AG09309 (cell line): ENCODE measurements at regions not wholly inside any gene's neighbourhood (a gene's known extent, or its start where the extent isn't known, plus 50 kb on each side); places are given as distances from the start of the nearest gene placed in this dataset.

ENCODE experiments used
- DNase-seq: peaks from one replicate; pipeline ENCODE4 v3.0.0-alpha.2; 2010; ENCODE audit warnings: low read depth
- H3K4me3 ChIP-seq: 2 replicates; pipeline ENCODE4 v1.5.1; 2011; ENCODE audit warnings: mild to moderate bottlenecking, low read depth, low read length, moderate library complexity; ENCODE audit not compliant: control insufficient read depth
- TF ChIP-seq, protein P1 (sequence below): IDR thresholded peaks from 2 replicates; pipeline ENCODE4 v1.5.1; 2011; ENCODE audit warnings: mild to moderate bottlenecking, low read depth, low read length, inconsistent platforms; ENCODE audit not compliant: insufficient read depth, control insufficient read depth; ENCODE audit errors: missing control alignments

DNA sequence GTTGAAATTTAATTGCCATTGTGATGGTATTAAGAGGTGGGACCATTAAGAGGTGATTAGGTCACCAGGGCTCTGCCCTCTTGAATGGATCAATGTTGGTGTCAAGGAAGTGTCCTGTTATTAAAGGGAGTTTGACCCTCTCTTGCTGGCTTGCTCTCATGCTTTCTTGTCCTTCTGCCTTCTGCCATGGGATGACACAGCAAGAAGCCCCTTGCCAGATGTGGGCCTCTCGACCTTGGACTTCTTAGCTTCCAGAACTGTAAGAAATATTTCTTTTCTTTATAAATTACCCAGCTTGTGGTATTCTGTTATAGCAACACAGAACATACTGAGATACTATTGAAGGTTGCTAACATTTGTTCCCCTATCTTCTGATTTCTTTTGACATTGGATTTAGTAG lies 157.0 kb downstream of the MDFIC start:
- DNase-seq = no peak
- H3K4me3 ChIP-seq = no peak overlapping the region
- TF ChIP-seq, protein P1, sequence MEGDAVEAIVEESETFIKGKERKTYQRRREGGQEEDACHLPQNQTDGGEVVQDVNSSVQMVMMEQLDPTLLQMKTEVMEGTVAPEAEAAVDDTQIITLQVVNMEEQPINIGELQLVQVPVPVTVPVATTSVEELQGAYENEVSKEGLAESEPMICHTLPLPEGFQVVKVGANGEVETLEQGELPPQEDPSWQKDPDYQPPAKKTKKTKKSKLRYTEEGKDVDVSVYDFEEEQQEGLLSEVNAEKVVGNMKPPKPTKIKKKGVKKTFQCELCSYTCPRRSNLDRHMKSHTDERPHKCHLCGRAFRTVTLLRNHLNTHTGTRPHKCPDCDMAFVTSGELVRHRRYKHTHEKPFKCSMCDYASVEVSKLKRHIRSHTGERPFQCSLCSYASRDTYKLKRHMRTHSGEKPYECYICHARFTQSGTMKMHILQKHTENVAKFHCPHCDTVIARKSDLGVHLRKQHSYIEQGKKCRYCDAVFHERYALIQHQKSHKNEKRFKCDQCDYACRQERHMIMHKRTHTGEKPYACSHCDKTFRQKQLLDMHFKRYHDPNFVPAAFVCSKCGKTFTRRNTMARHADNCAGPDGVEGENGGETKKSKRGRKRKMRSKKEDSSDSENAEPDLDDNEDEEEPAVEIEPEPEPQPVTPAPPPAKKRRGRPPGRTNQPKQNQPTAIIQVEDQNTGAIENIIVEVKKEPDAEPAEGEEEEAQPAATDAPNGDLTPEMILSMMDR = no peak

DNA sequence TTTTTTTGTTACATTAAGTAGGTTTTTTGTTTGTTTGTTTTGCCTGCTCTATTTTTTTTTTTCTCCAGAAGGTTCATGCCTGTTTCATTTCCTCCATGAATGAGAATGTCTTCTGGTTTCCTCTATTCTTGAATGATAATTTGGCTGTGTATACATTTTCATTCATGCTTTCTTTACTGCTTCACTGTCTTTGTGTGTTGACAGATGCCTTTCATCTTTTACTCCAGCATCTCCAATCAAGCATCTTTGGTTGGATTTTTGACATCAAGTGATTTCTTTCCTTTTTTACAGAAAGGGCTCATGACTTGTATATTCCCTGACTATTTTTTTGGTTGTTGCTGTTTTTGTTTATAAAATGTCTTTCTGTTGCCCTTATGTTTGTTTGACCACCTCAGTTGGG lies 156.5 kb downstream of the MDFIC start:
- TF ChIP-seq, protein P1 = no peak
- DNase-seq = no peak
- H3K4me3 ChIP-seq = no peak overlapping the region

DNA sequence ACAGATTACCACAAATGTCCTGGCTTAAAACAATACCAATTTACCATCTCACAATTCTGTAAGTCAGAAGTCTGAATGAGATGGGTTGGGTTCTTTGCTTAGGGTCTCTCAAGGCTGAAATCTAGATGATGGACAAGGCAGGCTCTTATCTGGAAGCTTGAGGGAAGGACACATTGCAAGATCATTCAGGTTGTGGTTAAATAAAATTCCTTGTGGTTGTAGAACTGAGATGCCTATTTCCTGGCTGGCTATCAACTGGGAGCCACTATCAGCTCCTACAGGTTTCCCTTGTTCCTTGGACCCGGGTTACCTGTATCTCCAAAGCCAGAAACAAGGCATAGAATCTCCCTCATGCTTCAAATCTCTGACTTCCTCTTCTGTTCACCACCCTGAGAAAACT lies 148.4 kb downstream of the MDFIC start:
- no peak overlapping the region for H3K4me3 ChIP-seq
- TF ChIP-seq, protein P1 = no peak
- DNase-seq = no peak
